GM21786 (cell line): ENCODE measurements at regions not wholly inside any gene's neighbourhood (a gene's known extent, or its start where the extent isn't known, plus 50 kb on each side); places are given as distances from the start of the nearest gene placed in this dataset.
"Not testable (repeated sequence)": the region's sequence is repeated elsewhere in the genome, so short reads cannot be mapped to it uniquely, and the experiment has no call there.

Experiments used
- ATAC-seq: cut with Tn5 transposase; IDR thresholded peaks from one replicate; pipeline ENCODE4 v1.9.1; 2021; ENCODE audit not compliant: unreplicated experiment

GRCh38 chr19:14328406-14328805 is 52.8 kb upstream of the ADGRE5 start:
- ATAC-seq = no peak

- ATAC-seq = not testable (repeated sequence)
These were observed 54.2 kb upstream of the ADGRE5 start for GRCh38 chr19:14327061-14327460.

- no peak for ATAC-seq
These were observed 55.4 kb upstream of the ADGRE5 start for GRCh38 chr19:14325863-14326262.

GRCh38 chr19:14325134-14325533 is 56.1 kb upstream of the ADGRE5 start:
- ATAC-seq = no peak

GRCh38 chr19:14322889-14323463 is 58.3 kb upstream of the ADGRE5 start:
- ATAC-seq = no peak

- no peak for ATAC-seq
These were observed 61.0 kb upstream of the ADGRE5 start for GRCh38 chr19:14320253-14320652.

GRCh38 chr19:14319720-14320119 is 61.5 kb upstream of the ADGRE5 start:
- not testable (repeated sequence) for ATAC-seq

- ATAC-seq = no peak
These were observed 62.4 kb upstream of the ADGRE5 start for GRCh38 chr19:14318873-14319272.

GRCh38 chr19:14317157-14317556 is 64.1 kb upstream of the ADGRE5 start:
- no peak for ATAC-seq

- ATAC-seq = no peak
These were observed 65.8 kb upstream of the ADGRE5 start for GRCh38 chr19:14315433-14315832.

GRCh38 chr19:14310055-14310454 is 71.2 kb upstream of the ADGRE5 start:
- no peak for ATAC-seq

- no peak for ATAC-seq
These were observed 75.5 kb upstream of the ADGRE5 start for GRCh38 chr19:14305706-14306105.

- no peak for ATAC-seq
These were observed 80.1 kb upstream of the ADGRE5 start for GRCh38 chr19:14301150-14301549.

GRCh38 chr19:14300303-14300702 is 80.9 kb upstream of the ADGRE5 start:
- ATAC-seq = no peak

GRCh38 chr19:14299224-14299827 is 81.9 kb upstream of the ADGRE5 start:
- ATAC-seq = not testable (repeated sequence)

GRCh38 chr19:14297883-14298576 is 83.2 kb upstream of the ADGRE5 start:
- not testable (repeated sequence) for ATAC-seq

- ATAC-seq = not testable (repeated sequence)
These were observed 86.3 kb upstream of the ADGRE5 start for GRCh38 chr19:14294974-14295373.

GRCh38 chr19:14293816-14294170 is 87.5 kb upstream of the ADGRE5 start:
- not testable (repeated sequence) for ATAC-seq

- ATAC-seq = not testable (repeated sequence)
These were observed 87.3 kb upstream of the ADGRL1 start for GRCh38 chr19:14293101-14293815.

- not testable (repeated sequence) for ATAC-seq
These were observed 83.8 kb upstream of the ADGRL1 start for GRCh38 chr19:14289810-14290209.

GRCh38 chr19:14287837-14288236 is 81.9 kb upstream of the ADGRL1 start:
- not testable (repeated sequence) for ATAC-seq

- ATAC-seq = not testable (repeated sequence)
These were observed 80.6 kb upstream of the ADGRL1 start for GRCh38 chr19:14286594-14286993.
